AG04450 (cell line): ENCODE measurements at regions not wholly inside any gene's neighbourhood (a gene's known extent, or its start where the extent isn't known, plus 50 kb on each side); places are given as distances from the start of the nearest gene placed in this dataset.

Source experiments
- CTCF ChIA-PET: fragments of 300-600, 350-600 bp; formaldehyde crosslinking; extraction: SDS; loops from one replicate; lab custom pipeline; 2022; ENCODE audit warnings: antibody characterized with exemption, inconsistent platforms; lab: Charles Lee
- POLR2A ChIA-PET: fragments of 350-600 bp; formaldehyde crosslinking; extraction: SDS; loops from one replicate; lab custom pipeline; 2021; ENCODE audit warnings: antibody characterized with exemption, inconsistent platforms; lab: Yijun Ruan, JAX
- DNase-seq: peaks from one replicate; pipeline ENCODE4 v3.0.0-alpha.2; 2011; ENCODE audit warnings: low read depth, low spot score
- H3K27ac ChIP-seq: one replicate; pipeline ENCODE4 v1.5.1; 2012; ENCODE audit warnings: low read depth, low read length, control low read depth
- H3K27me3 ChIP-seq: one replicate; pipeline ENCODE4 v1.6.0; 2012; ENCODE audit warnings: low read length; ENCODE audit not compliant: control insufficient read depth, insufficient read depth
- H3K4me3 ChIP-seq: 2 replicates; pipeline ENCODE4 v1.5.1; 2011; ENCODE audit warnings: mild to moderate bottlenecking, low read depth, low read length, control low read depth
- H3K9me3 ChIP-seq: 2 replicates; pipeline ENCODE4 v1.5.1; 2012; ENCODE audit warnings: low read length; ENCODE audit not compliant: control insufficient read depth, insufficient read depth
- TF ChIP-seq, protein P1 (sequence below): IDR thresholded peaks from 2 replicates; pipeline ENCODE4 v1.5.1; 2011; ENCODE audit warnings: low read depth, low read length, control low read depth, inconsistent platforms

- CTCF ChIA-PET, result no interaction called here
- no peak overlapping the region for H3K4me3 ChIP-seq
- TF ChIP-seq, protein P1, sequence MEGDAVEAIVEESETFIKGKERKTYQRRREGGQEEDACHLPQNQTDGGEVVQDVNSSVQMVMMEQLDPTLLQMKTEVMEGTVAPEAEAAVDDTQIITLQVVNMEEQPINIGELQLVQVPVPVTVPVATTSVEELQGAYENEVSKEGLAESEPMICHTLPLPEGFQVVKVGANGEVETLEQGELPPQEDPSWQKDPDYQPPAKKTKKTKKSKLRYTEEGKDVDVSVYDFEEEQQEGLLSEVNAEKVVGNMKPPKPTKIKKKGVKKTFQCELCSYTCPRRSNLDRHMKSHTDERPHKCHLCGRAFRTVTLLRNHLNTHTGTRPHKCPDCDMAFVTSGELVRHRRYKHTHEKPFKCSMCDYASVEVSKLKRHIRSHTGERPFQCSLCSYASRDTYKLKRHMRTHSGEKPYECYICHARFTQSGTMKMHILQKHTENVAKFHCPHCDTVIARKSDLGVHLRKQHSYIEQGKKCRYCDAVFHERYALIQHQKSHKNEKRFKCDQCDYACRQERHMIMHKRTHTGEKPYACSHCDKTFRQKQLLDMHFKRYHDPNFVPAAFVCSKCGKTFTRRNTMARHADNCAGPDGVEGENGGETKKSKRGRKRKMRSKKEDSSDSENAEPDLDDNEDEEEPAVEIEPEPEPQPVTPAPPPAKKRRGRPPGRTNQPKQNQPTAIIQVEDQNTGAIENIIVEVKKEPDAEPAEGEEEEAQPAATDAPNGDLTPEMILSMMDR, result no peak
- no peaks in the 10 kb centered on the region for H3K27me3 ChIP-seq
- DNase-seq, result no peak
- no peaks in the 10 kb centered on the region for H3K9me3 ChIP-seq
- no peak overlapping the region for H3K27ac ChIP-seq
- POLR2A ChIA-PET, result no interaction called here
Measured at GRCh38 chr1:82110366-82111254, 309.9 kb downstream of the ADGRL2 start.

DNA sequence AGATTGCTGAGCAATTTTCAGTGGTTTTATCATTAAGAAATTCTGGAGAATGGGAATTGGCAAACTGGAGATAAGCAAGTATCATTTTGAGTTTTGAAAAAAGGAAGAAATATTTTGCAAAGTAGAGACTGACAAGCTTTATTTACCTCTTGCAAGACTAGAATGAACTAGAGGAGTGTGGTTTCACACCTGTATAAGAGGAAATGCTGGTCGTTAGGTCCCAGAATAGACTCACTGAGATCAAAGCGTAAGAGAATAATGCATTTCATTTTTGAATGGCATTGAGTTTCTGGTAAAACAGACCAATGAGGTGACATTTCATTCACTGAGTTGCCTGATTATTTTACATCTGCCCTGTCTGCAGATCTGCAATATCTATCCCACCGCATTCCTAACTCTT is 308.1 kb downstream of the ADGRL2 start:
- TF ChIP-seq, protein P1, result no peak

DNA sequence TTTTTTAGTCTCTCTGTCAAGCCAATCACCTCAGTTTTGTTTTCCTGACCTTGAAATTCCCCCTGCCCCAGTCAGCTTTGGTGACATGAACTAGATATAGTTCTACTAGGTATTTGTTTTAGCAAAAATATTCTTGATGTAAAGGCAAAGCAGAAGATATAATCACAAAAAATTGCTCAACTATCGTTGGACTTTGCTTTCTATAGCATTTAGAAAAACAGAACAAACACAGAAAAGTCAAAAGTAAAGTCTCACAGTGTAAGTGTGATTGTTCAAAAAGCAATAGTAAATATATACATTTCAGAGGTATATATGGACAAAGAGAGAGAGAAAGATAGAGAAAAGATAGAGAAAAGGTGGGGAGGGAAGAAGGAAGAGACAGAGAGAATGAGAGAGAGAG is 305.9 kb downstream of the ADGRL2 start:
- no peak for DNase-seq
- no peak overlapping the region for H3K27ac ChIP-seq
- TF ChIP-seq, protein P1, result no peak
- H3K4me3 ChIP-seq, result no peak overlapping the region
- ChIA-PET CTCF (no interaction called here), POLR2A (no interaction called here)
- no peaks in the 10 kb centered on the region for H3K27me3 ChIP-seq
- no peaks in the 10 kb centered on the region for H3K9me3 ChIP-seq

More for the DNA sequence above, 308.1 kb downstream of the ADGRL2 start:
- H3K27me3 ChIP-seq, result no peaks in the 10 kb centered on the region
- H3K4me3 ChIP-seq, result no peak overlapping the region
- no peak for DNase-seq
- ChIA-PET CTCF (interaction anchor here (1.7 kb wide), 1 partner anchor 14 kb away, joined by 4 read pairs; no protein-coding TSS in a partner anchor), POLR2A (no interaction called here)
- H3K27ac ChIP-seq, result no peak overlapping the region
- H3K9me3 ChIP-seq, result no peaks in the 10 kb centered on the region

GRCh38 chr1:82099170-82099569 is 298.4 kb downstream of the ADGRL2 start:
- POLR2A ChIA-PET, result no interaction called here
- no peak for DNase-seq
- Histone ChIP-seq H3K4me3 (no peak overlapping the region), H3K27ac (no peak overlapping the region), H3K27me3 (no peaks in the 10 kb centered on the region), H3K9me3 (no peaks in the 10 kb centered on the region)
- TF ChIP-seq, protein P1, result no peak
- CTCF ChIA-PET, result no interaction called here

DNA sequence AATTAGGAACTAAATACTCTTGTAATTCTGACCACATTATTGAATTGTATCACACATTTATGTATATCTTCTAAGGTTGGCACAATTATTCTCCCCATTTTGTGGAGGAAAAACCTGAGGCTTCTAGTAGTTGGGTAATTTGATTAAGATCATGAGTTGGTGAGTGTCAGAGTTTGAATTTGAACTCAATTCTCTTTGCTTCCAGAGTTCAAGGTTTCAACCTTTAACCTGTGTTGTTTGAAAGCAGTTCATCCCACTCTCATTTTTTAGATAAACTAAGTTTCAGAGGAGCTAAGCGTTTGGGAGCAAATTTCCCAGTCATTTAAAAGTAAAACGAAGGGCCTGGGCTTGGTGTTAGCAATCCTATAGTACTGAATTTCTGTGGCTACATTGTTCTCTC is 293.4 kb downstream of the ADGRL2 start:
- Histone ChIP-seq H3K9me3 (no peaks in the 10 kb centered on the region), H3K4me3 (no peak overlapping the region), H3K27ac (no peak overlapping the region), H3K27me3 (no peaks in the 10 kb centered on the region)
- POLR2A ChIA-PET, result no interaction called here
- TF ChIP-seq, protein P1, result no peak
- CTCF ChIA-PET, result no interaction called here
- DNase-seq, result no peak
